ENCODE measurements at regions not wholly inside any gene's neighbourhood (a gene's known extent, or its start where the extent isn't known, plus 50 kb on each side); places are given as distances from the start of the nearest gene placed in this dataset.

GRCh38 chr3:5635746-5636145 is 448.2 kb downstream of the EDEM1 start:
- no peak for DNase-seq

GRCh38 chr3:5638550-5638949 is 451.0 kb downstream of the EDEM1 start:
- no peak for DNase-seq

- DNase-seq, result no peak
Observed at GRCh38 chr3:5644773-5645670, 457.5 kb downstream of the EDEM1 start.

GRCh38 chr3:5645692-5646410 is 458.3 kb downstream of the EDEM1 start:
- no peak for DNase-seq

GRCh38 chr3:5650303-5650702 is 462.8 kb downstream of the EDEM1 start:
- no peak for DNase-seq

DNA sequence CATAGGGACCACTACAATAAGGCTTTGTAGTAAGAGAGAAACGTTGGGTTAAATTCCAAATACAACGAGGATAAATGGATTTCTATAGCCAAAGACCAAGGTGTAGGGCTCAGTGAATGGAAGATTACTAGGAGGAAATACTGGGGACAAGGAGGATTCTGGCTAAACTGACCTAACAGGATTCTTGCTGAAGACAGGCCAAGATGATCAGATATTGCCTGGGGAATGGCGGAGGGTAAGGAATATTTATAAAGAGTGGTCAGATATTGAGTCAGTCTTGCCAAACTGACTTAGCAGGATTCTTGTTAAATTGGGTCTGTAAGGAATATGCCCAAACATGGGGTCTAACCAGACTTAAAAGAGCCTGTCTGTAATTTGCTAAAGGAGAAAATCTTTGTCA is 463.8 kb downstream of the EDEM1 start:
- no peak for DNase-seq

DNA sequence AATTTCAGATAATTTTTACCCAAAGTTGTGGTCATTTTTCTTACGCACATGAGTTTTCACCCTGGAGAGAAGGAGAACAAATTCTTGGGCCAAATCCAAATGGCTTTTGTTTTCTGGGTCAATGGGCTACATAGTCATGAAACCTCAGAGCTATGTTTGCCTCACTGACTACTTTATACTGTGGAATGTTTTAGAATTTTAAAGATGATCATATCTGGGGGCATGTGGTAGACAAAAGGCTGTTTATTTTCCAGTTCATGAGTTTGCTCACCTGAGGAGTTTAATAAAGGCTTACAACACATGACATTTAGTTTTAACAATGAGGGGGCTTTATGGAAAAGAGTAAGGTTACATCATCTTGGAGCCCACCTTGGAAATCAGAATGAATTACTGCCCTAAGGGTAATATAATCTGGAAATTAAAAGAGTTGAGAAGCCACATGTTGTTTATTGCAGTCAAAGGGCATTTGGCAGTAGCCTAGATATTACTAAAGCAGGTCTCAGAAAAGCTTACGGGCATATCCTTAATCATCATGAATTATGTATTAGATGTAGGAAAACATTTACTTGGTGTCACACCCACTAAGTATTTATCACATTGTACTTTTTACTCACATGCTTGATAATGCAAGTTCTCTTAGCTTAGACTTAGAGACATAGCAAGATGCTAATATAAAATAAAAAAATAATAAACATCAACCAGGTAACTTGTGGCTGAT is 466.1 kb downstream of the EDEM1 start:
- DNase-seq, result no peak

- DNase-seq, result no peak
Observed at GRCh38 chr3:5657106-5657505, 469.6 kb downstream of the EDEM1 start.

GRCh38 chr3:5663601-5664000 is 476.1 kb downstream of the EDEM1 start:
- no peak for DNase-seq

- no peak for DNase-seq
Observed at GRCh38 chr3:5666455-5666854, 478.9 kb downstream of the EDEM1 start.

- no peak for DNase-seq
Observed at GRCh38 chr3:5673521-5673920, 486.0 kb downstream of the EDEM1 start.

DNA sequence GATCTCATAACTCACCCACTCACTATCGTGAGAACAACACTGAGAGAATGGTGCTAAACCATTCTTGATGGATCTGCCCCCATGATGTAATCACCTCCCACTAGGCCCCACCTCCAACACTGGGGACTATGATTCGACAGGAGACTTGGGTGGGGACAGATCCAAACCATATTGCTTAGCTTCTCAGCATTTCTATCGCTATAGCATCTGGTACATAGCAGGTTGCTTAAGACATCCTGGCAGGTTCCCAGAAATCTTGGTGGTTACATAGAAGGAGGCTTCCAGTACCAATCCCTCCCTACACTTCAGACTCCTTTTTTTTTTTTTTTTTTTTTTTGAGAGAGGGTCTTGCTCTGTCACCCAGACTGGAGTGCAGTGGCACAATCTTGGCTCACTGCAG is 487.8 kb downstream of the EDEM1 start:
- DNase-seq, result no peak

DNA sequence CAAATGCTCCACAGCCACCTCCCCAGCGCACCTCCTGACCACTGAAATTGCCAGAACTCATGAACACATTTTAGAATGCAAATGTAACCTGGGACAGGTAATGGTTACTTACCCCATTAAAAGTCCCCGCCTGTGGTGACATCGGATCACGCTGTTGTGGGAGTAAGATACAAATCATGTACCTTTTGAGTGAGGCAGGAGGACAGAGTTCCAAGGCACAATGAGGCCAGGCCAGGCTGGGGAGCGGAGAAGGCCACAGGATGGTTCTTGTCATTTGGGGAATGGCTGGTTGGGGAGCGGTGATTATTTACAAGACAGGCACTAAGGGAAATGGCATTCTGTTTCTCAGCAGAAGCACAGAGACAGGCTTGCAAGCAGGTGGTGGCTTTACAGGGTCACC is 490.0 kb downstream of the EDEM1 start:
- no peak for DNase-seq

- no peak for DNase-seq
Observed at GRCh38 chr3:5678248-5678647, 490.7 kb downstream of the EDEM1 start.

DNA sequence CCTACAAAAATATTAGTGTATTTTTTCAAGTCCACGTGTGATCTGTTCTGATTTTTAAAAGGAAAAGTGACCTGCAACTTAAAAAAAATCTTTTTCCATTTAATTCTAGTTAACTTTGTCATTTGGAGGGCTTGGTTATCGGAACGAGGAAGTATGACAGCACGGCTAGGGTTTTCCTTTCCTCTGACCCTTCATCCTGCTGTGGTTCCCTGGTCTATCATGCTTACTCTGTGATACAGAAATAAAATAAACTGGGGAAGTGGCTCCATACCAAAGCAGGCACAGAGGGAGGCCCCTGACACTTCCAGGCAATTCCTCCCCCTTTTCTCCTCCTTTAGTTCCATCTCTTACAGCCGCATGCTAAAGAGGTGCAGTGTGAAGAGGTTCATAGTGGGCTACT is 491.3 kb downstream of the EDEM1 start:
- no peak for DNase-seq

DNA sequence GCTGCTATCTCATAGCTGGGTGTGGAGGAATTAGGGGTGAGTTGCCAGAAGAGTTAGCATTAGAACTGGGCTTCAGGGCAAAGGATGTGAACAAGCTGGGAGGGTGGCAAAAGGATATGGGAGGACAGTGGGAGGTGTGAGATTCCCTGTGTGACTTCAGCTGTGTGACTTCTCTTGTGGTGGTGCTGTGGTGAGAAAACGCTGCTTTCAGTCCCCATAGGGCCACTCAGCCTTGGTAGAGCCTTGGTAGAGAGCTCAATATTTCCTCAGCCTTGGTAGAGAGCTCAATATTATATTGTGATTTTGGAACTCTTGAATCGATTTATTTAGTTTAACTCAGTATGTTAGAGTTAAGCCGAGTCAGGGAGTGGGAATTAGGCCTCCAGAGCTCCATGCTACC is 499.7 kb downstream of the EDEM1 start:
- DNase-seq, result no peak

DNA sequence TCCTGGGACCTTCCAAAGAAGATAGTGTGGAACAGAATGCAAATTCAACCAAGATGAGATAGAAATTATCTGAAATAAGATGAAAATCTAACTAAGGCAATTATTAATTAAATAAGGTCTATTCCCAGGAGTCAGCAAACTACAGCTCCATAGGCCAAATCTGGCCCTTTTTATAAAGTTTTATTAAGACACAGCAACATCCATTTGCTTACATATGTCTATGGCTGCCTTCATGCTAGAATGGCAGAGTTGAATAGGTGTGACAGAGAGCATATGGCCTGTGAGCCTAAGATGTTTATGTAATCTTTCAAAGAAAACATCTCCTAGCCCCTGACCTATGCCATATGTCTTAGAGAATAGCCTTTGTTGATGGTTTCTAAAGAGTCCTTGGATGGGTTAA is 503.0 kb downstream of the EDEM1 start:
- no peak for DNase-seq

GRCh38 chr3:5690904-5691532 is 503.5 kb downstream of the EDEM1 start:
- DNase-seq, result no peak

- DNase-seq, result no peak
Observed at GRCh38 chr3:5692446-5692845, 504.9 kb downstream of the EDEM1 start.

DNA sequence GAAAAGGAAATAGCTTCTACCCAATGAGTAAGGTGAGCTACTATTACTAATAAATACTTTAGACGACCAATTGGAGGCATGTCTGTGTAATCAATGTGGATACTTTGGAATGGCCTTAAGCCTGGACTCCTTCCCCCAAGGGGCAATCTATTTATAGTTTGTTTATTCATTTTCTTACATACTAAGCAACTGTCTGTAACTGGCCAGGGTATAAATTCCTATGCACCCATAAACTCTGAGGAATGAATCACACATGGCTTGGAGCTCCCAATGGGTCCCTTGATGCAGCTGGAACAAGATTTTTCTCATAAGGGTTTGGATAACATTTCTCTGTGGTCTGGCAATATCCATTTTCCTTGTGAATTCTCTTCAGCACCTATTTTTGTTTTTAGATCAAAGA is 506.8 kb downstream of the EDEM1 start:
- DNase-seq, result no peak

- no peak for DNase-seq
Observed at GRCh38 chr3:5698851-5699250, 511.3 kb downstream of the EDEM1 start.

DNA sequence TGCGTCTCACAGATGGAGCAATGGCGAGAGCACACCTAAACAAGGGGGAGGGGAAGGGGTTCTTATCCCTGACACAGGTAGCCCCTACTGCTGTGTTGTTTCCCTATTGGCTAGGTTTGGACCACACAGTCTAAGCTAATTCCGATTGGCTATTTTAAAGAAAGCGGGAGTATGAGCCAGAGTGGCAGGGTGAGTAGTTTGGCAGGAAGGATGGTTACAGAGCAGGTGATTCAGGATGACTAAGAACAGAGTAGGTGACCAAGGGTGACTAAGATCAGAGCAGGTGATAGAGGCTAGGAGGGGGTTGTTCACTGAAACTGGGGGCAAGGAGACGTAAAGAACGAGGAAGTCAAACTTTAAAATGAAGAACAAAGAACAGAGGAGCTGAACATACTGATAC is 511.8 kb downstream of the EDEM1 start:
- DNase-seq, result no peak

- no peak for DNase-seq
Observed at GRCh38 chr3:5699811-5700210, 512.3 kb downstream of the EDEM1 start.
